GM18870 (cell line): ENCODE measurements at regions not wholly inside any gene's neighbourhood (a gene's known extent, or its start where the extent isn't known, plus 50 kb on each side); places are given as distances from the start of the nearest gene placed in this dataset.

Experiments
- ATAC-seq: cut with Tn5 transposase; IDR thresholded peaks from one replicate; pipeline ENCODE4 v1.9.1; 2021; ENCODE audit warnings: moderate library complexity; ENCODE audit not compliant: unreplicated experiment

GRCh38 chr11:111098091-111098490 lies 147.4 kb upstream of the POU2AF2 start:
- peak; percentile 83 for ATAC-seq

GRCh38 chr11:111097191-111097590 lies 148.3 kb upstream of the POU2AF2 start:
- no peak for ATAC-seq

- no peak for ATAC-seq
These were observed 150.2 kb upstream of the POU2AF2 start for GRCh38 chr11:111095327-111095726.

- ATAC-seq: no peak
These were observed 152.5 kb upstream of the POU2AF2 start for GRCh38 chr11:111093061-111093460.

- no peak for ATAC-seq
These were observed 154.1 kb upstream of the POU2AF2 start for GRCh38 chr11:111091321-111091938.

GRCh38 chr11:111089759-111090158 lies 155.8 kb upstream of the POU2AF2 start:
- ATAC-seq: no peak

GRCh38 chr11:111088847-111089355 lies 156.6 kb upstream of the POU2AF2 start:
- no peak for ATAC-seq

GRCh38 chr11:111086058-111086457 lies 159.5 kb upstream of the POU2AF2 start:
- ATAC-seq: no peak

GRCh38 chr11:111082664-111083063 lies 162.9 kb upstream of the POU2AF2 start:
- ATAC-seq: no peak

- no peak for ATAC-seq
These were observed 164.5 kb upstream of the POU2AF2 start for GRCh38 chr11:111081021-111081511.

- ATAC-seq: no peak
These were observed 167.8 kb upstream of the POU2AF2 start for GRCh38 chr11:111077530-111078322.

GRCh38 chr11:111069066-111069465 lies 176.5 kb upstream of the POU2AF2 start:
- no peak for ATAC-seq

GRCh38 chr11:111067994-111068393 lies 177.5 kb upstream of the POU2AF2 start:
- no peak for ATAC-seq

- ATAC-seq: no peak
These were observed 178.7 kb upstream of the POU2AF2 start for GRCh38 chr11:111066846-111067245.

- ATAC-seq: no peak
These were observed 181.6 kb upstream of the POU2AF2 start for GRCh38 chr11:111063726-111064517.

GRCh38 chr11:111062420-111062819 lies 183.1 kb upstream of the POU2AF2 start:
- ATAC-seq: no peak

GRCh38 chr11:111059726-111060125 lies 185.8 kb upstream of the POU2AF2 start:
- ATAC-seq: no peak

GRCh38 chr11:111049131-111049530 lies 196.4 kb upstream of the POU2AF2 start:
- no peak for ATAC-seq

GRCh38 chr11:111047374-111047773 lies 198.2 kb upstream of the POU2AF2 start:
- no peak for ATAC-seq

- no peak for ATAC-seq
These were observed 199.2 kb upstream of the POU2AF2 start for GRCh38 chr11:111046291-111046690.

GRCh38 chr11:111045874-111046273 lies 199.7 kb upstream of the POU2AF2 start:
- ATAC-seq: no peak
